Activated naive CD4-positive, alpha-beta T cell treated with anti-CD3 and anti-CD28 coated beads for 36 hours (primary cell): ENCODE measurements at regions not wholly inside any gene's neighbourhood (a gene's known extent, or its start where the extent isn't known, plus 50 kb on each side); places are given as distances from the start of the nearest gene placed in this dataset.
"Not testable (repeated sequence)": the region's sequence is repeated elsewhere in the genome, so short reads cannot be mapped to it uniquely, and the experiment has no call there.

Experiments used
- CTCF ChIA-PET: fragments of 350-600 bp; sonication (Branson Sonifier 250); formaldehyde crosslinking; loops from one replicate; lab custom pipeline; 2021; ENCODE audit warnings: antibody characterized with exemption; lab: Charles Lee
- DNase-seq: peaks from one replicate; pipeline ENCODE4 v3.0.0-alpha.2; 2020
- H3K27ac Mint-ChIP-seq: one replicate; pipeline ENCODE4 v1.8.0; 2021; ENCODE audit warnings: mild to moderate bottlenecking, mixed read lengths
- H3K27me3 Mint-ChIP-seq: one replicate; pipeline ENCODE4 v1.8.0; 2021; ENCODE audit warnings: low read depth, mixed read lengths
- H3K36me3 Mint-ChIP-seq: one replicate; pipeline ENCODE4 v1.8.0; 2021; ENCODE audit warnings: low read depth, mixed read lengths
- H3K4me1 Mint-ChIP-seq: one replicate; pipeline ENCODE4 v1.8.0; 2021; ENCODE audit warnings: low read depth, mixed read lengths
- H3K4me3 Mint-ChIP-seq: one replicate; pipeline ENCODE4 v1.8.0; 2021; ENCODE audit warnings: mild to moderate bottlenecking, moderate library complexity, mixed read lengths
- H3K9me3 Mint-ChIP-seq: one replicate; pipeline ENCODE4 v1.8.0; 2021; ENCODE audit warnings: mixed read lengths
- intact Hi-C: fragments of 100-400 bp; cut with micrococcal nuclease; formaldehyde crosslinking; loops from one replicate; pipeline ENCODE4 v1.15.1; 2023

GRCh38 chr1:238624776-238625175 is 734.1 kb upstream of the ZP4 start:
- DNase-seq, result no peak
- H3K4me1 Mint-ChIP-seq, result no peaks in the 10 kb centered on the region
- CTCF ChIA-PET, result no interaction called here
- no peaks in the 10 kb centered on the region for H3K36me3 Mint-ChIP-seq
- H3K9me3 Mint-ChIP-seq, result peaks cover 4% of the 10 kb centered on the region
- intact Hi-C loops, result no loop called here
- H3K27ac Mint-ChIP-seq, result no peak overlapping the region
- no peaks in the 10 kb centered on the region for H3K27me3 Mint-ChIP-seq
- no peak overlapping the region for H3K4me3 Mint-ChIP-seq

GRCh38 chr1:238621405-238621804 is 730.7 kb upstream of the ZP4 start:
- Mint-ChIP-seq H3K27me3 (no peaks in the 10 kb centered on the region), H3K4me1 (no peaks in the 10 kb centered on the region), H3K27ac (no peak overlapping the region), H3K4me3 (no peak overlapping the region), H3K36me3 (no peaks in the 10 kb centered on the region), H3K9me3 (no peaks in the 10 kb centered on the region)
- no peak for DNase-seq
- CTCF ChIA-PET, result interaction anchor here (0.6 kb wide), 1 partner anchor 16 kb away, joined by 3 read pairs; no protein-coding TSS in a partner anchor
- intact Hi-C loops, result no loop called here

GRCh38 chr1:238619652-238620051 is 728.9 kb upstream of the ZP4 start:
- CTCF ChIA-PET, result no interaction called here
- intact Hi-C loops, result no loop called here
- DNase-seq, result no peak
- Mint-ChIP-seq H3K36me3 (no peaks in the 10 kb centered on the region), H3K27me3 (no peaks in the 10 kb centered on the region), H3K27ac (no peak overlapping the region), H3K4me3 (no peak overlapping the region), H3K9me3 (peaks cover 2% of the 10 kb centered on the region), H3K4me1 (no peaks in the 10 kb centered on the region)

- peaks cover 4% of the 10 kb centered on the region for H3K9me3 Mint-ChIP-seq
- no peak for DNase-seq
- no peak overlapping the region for H3K27ac Mint-ChIP-seq
- CTCF ChIA-PET, result no interaction called here
- intact Hi-C loops, result no loop called here
- H3K36me3 Mint-ChIP-seq, result no peaks in the 10 kb centered on the region
- no peaks in the 10 kb centered on the region for H3K27me3 Mint-ChIP-seq
- no peaks in the 10 kb centered on the region for H3K4me1 Mint-ChIP-seq
- no peak overlapping the region for H3K4me3 Mint-ChIP-seq
Observed at GRCh38 chr1:238611406-238611805, 720.7 kb upstream of the ZP4 start.

- no peaks in the 10 kb centered on the region for H3K27me3 Mint-ChIP-seq
- H3K36me3 Mint-ChIP-seq, result no peaks in the 10 kb centered on the region
- H3K27ac Mint-ChIP-seq, result no peak overlapping the region
- H3K4me1 Mint-ChIP-seq, result no peaks in the 10 kb centered on the region
- no peak overlapping the region for H3K4me3 Mint-ChIP-seq
- H3K9me3 Mint-ChIP-seq, result peaks cover 2% of the 10 kb centered on the region
- CTCF ChIA-PET, result no interaction called here
- no peak for DNase-seq
- intact Hi-C loops, result no loop called here
Observed at GRCh38 chr1:238608144-238608543, 717.4 kb upstream of the ZP4 start.

- Mint-ChIP-seq H3K27ac (no peak overlapping the region), H3K4me3 (no peak overlapping the region), H3K4me1 (no peaks in the 10 kb centered on the region), H3K9me3 (peaks cover 2% of the 10 kb centered on the region), H3K27me3 (no peaks in the 10 kb centered on the region), H3K36me3 (no peaks in the 10 kb centered on the region)
- intact Hi-C loops, result no loop called here
- DNase-seq, result no peak
- CTCF ChIA-PET, result no interaction called here
Observed at GRCh38 chr1:238606896-238607295, 716.2 kb upstream of the ZP4 start.

GRCh38 chr1:238606457-238606856 is 715.7 kb upstream of the ZP4 start:
- Mint-ChIP-seq H3K9me3 (peaks cover 2% of the 10 kb centered on the region), H3K4me3 (no peak overlapping the region), H3K27me3 (no peaks in the 10 kb centered on the region), H3K4me1 (no peaks in the 10 kb centered on the region), H3K36me3 (no peaks in the 10 kb centered on the region), H3K27ac (no peak overlapping the region)
- no peak for DNase-seq
- intact Hi-C loops, result no loop called here
- CTCF ChIA-PET, result no interaction called here

- Mint-ChIP-seq H3K27me3 (no peaks in the 10 kb centered on the region), H3K4me1 (no peaks in the 10 kb centered on the region), H3K4me3 (no peak overlapping the region), H3K27ac (no peak overlapping the region), H3K36me3 (no peaks in the 10 kb centered on the region), H3K9me3 (no peaks in the 10 kb centered on the region)
- no peak for DNase-seq
- CTCF ChIA-PET, result no interaction called here
- intact Hi-C loops, result no loop called here
Observed at GRCh38 chr1:238604357-238604756, 713.6 kb upstream of the ZP4 start.

GRCh38 chr1:238601604-238602003 is 710.9 kb upstream of the ZP4 start:
- H3K4me3 Mint-ChIP-seq, H3K27me3 Mint-ChIP-seq, H3K36me3 Mint-ChIP-seq, H3K9me3 Mint-ChIP-seq, DNase-seq, H3K4me1 Mint-ChIP-seq, H3K27ac Mint-ChIP-seq, intact Hi-C loops, CTCF ChIA-PET: not testable (repeated sequence)

- Mint-ChIP-seq H3K27me3 (no peaks in the 10 kb centered on the region), H3K27ac (no peak overlapping the region), H3K4me1 (no peaks in the 10 kb centered on the region), H3K36me3 (no peaks in the 10 kb centered on the region), H3K4me3 (no peak overlapping the region), H3K9me3 (no peaks in the 10 kb centered on the region)
- intact Hi-C loops, result no loop called here
- no peak for DNase-seq
- CTCF ChIA-PET, result interaction anchor here (0.6 kb wide), 1 partner anchor 300 kb away, joined by 3 read pairs; no protein-coding TSS in a partner anchor
Observed at GRCh38 chr1:238596703-238597102, 706.0 kb upstream of the ZP4 start.

GRCh38 chr1:238592621-238593020 is 701.9 kb upstream of the ZP4 start:
- Mint-ChIP-seq H3K27me3 (no peaks in the 10 kb centered on the region), H3K27ac (no peak overlapping the region), H3K4me1 (no peaks in the 10 kb centered on the region), H3K4me3 (no peak overlapping the region), H3K9me3 (peaks cover 2% of the 10 kb centered on the region), H3K36me3 (no peaks in the 10 kb centered on the region)
- DNase-seq, result no peak
- intact Hi-C loops, result no loop called here
- CTCF ChIA-PET, result no interaction called here

- Mint-ChIP-seq H3K27me3 (no peaks in the 10 kb centered on the region), H3K9me3 (peaks cover 4% of the 10 kb centered on the region), H3K27ac (no peak overlapping the region), H3K4me3 (no peak overlapping the region), H3K4me1 (no peaks in the 10 kb centered on the region), H3K36me3 (no peaks in the 10 kb centered on the region)
- no peak for DNase-seq
- intact Hi-C loops, result no loop called here
- CTCF ChIA-PET, result no interaction called here
Observed at GRCh38 chr1:238589843-238590435, 699.2 kb upstream of the ZP4 start.

GRCh38 chr1:238582816-238583215 is 692.1 kb upstream of the ZP4 start:
- H3K36me3 Mint-ChIP-seq, result no peaks in the 10 kb centered on the region
- intact Hi-C loops, result no loop called here
- H3K4me3 Mint-ChIP-seq, result no peak overlapping the region
- H3K27ac Mint-ChIP-seq, result no peak overlapping the region
- no peaks in the 10 kb centered on the region for H3K4me1 Mint-ChIP-seq
- H3K27me3 Mint-ChIP-seq, result no peaks in the 10 kb centered on the region
- H3K9me3 Mint-ChIP-seq, result peaks cover 4% of the 10 kb centered on the region
- no peak for DNase-seq
- CTCF ChIA-PET, result no interaction called here
